HG03064 (cell line): ENCODE measurements at regions not wholly inside any gene's neighbourhood (a gene's known extent, or its start where the extent isn't known, plus 50 kb on each side); places are given as distances from the start of the nearest gene placed in this dataset.
"Not testable (repeated sequence)": the region's sequence is repeated elsewhere in the genome, so short reads cannot be mapped to it uniquely, and the experiment has no call there.

Source experiments
- ATAC-seq: cut with Tn5 transposase; IDR thresholded peaks from one replicate; pipeline ENCODE4 v1.9.1; 2021; ENCODE audit warnings: low read depth; ENCODE audit not compliant: unreplicated experiment

DNA sequence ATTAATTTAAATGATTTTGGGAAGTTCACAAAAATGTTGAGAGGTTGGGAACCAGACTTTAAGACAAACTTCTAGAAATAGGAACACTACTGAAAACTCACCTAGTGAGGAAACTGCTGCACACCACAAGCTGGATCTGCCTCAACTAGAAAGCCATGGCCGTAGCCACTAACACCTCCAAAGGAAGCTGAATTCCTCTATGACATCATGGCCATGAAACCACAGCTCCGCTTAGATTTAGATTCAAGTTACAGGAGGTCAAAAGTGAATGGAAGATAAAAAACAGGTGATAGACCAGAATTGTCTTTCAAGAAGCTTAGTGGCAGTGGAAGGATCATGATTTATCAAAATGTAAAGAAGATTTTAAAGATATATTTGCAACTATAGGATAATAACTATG is 208.8 kb upstream of the ALG10 start:
- ATAC-seq: no peak

DNA sequence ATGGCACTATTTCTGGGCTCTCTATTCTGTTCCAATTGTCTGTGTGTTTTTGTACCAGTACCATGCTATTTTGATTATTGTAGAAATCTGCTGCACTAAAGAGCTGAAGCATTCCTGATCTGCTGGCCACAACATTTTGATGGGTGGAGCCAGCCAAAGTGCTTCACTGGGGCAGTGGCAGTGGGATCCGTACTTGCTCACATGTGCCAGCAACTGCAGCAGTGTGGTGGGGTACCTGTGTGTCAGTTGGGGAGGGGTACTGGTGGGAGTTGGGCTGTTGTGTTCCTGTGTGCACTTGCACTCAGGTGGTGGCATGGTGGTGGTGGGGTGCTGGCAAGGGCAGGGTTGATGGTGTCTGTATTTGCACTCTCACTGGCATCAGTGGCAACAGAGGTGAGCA is 204.6 kb upstream of the ALG10 start:
- no peak for ATAC-seq

DNA sequence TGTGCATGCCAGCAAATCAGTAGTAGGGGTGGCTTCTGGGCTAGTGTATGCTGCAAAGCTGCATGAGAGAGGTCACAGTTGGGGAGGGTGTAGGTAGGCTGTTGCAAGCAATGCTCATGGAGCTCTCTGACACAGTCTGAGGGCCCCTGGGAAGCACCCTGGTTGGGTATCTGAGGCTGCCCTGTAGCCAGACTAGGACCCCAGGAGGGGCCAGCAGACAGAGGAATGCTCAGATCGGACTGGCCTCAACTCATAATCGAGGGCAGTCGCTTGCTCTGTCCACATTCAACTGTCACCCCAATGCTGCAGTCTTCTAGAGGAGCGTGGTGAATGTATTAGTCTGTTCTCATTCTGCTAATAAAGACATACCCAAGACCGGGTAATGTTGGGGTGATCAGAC is 204.0 kb upstream of the ALG10 start:
- no peak for ATAC-seq

DNA sequence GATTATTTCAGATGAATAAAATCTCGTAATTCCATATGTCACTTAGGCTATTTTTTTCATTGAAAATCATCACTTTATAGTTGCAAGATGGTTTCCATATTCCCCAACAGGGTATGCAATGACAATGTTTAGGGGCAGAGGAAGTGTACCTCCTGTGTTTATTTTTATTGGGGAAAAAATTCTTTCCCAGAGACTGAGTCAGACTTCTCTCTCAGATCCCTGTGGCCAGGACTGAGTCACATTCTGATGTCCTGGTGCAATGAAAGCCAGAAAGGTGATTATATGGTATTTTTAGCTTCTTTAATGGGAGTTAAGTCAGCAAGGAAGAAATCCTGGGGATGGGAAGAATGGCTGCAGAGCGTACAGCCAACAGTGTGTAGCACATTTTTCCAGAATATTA is 196.9 kb upstream of the ALG10 start:
- ATAC-seq: no peak

DNA sequence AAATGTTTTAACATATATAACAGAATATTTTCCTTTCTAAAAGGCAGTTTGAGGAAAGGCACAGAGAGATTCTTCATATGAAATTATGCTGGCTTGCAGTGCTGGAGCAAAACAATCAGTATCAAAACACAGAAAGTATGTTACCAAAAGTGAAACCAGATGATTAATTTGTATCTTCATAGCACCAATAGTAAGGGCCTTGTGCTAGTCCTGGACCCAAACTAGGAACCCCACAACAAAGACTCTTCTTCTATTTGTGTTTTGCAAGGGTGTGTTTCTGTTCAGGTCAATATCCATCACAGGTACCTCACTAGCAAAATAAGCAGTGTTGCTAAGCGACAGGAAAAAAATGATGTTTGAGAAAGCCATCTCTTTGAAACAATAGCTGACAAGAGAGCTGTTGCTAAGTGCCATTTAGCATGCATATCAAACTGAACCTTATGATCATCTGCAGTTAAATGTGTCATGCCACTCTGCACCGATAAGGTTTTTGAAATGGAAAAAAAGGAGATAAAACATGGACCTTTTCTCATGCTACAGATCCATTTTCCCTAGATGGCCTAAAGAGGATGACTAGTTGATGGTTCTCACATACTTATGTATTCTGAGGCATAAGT is 196.2 kb upstream of the ALG10 start:
- ATAC-seq: no peak

DNA sequence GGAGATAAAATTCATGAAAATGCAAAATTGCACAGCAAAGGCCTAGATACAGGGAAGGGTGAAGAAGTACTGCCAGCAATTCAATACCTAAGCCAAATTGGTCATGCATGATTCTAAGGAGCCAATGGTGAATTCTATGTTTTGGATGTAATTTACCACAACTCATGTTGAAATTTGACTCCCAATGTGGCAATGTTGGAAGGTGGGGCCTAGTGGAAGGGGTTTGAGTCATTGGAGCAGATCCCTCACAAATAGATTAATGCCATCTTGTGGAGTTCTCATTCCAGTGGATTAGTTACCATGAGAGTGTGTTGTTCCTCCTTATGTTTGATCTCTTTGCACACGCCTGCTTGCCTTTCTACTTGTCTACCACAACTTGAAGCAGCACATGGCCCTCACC is 194.0 kb upstream of the ALG10 start:
- no peak for ATAC-seq

DNA sequence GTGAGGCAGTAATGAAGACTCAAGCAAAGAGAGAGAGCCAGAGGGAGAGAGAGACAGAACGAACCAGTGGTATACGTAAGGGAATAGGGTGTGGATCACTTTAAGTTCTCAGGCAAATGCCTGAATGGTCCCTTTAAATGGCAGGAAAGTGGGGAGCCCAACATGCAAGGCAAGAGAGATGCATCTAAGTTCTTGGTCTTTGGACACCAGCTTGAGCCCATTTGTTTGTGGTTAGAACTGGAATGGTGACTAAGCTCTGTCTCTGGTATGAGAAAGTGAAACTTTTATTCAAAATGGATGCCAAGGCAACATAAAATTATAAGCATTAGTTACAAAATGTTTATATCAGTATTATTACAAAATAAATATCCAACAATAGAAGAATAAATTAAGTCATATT is 192.2 kb upstream of the ALG10 start:
- no peak for ATAC-seq

DNA sequence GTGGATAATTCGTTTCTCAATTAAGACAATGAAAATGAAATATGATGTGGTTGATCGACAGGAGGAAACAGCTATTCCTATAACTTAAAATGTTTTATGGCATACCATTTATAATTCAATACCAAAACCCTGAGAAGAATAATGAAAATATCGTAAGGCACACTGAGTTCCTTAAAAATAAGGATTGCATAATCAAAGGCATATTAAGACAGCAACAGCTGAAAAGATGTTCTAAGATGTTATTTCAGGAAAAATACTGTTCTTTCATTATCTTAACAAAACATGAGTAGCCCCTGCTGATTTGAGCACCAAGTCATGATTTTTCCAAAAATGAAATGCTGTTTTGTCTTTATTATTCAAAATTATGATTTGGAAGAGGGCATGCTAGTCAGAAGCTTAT is 189.4 kb upstream of the ALG10 start:
- ATAC-seq: no peak

DNA sequence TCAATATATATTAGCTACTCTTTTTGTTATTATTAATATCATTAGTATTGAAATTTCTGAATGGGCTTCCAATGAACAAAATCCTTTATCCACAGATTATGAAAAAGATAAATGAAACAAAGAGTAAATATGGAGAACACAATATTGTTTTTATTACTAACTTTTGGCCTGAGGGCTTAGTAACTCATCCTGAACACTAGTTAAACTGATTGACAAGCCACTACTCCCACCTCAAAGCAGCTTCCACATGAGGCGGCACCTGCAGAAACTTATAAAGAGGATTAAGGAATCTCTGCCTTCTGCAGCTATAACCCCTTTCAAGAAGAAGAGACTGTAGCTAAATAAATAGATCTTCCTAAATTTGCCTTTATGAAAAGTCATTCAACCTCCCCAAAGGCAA is 187.6 kb upstream of the ALG10 start:
- ATAC-seq: no peak

DNA sequence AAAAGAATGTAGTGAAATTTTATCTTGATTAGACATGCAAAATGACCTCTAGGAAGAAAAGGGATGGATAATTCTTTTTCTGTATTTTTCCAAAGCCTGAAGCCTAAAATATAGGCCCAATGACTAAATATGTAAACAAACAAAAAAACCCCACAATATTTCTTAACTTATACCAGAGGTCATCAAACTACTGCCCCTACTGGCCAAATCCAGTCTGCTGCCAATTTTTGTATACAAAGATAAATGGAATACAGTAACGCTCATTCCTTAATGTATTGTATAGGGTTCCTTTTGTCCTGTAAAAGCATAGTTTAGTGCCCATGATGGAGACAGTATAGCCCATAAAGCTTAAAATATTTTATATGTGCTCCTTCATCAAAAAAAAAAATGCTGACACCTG is 145.7 kb upstream of the ALG10 start:
- no peak for ATAC-seq

DNA sequence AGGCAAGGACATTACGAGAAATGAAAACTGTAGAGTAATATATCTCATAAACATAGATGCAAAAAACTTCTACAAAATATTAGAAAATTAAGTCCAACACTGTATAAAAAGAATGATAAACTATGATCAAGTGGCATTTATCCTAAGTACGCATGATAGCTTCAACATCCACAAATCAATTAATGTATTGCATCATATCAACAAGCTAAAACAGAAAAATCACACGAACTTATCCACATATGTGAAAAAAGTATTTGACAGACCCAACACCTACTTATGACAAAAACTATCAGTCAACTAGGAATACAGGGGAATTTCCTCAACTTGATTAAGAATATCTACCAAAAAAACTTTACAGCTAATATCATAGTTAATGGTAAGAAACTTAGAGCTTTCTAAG is 129.9 kb upstream of the ALG10 start:
- ATAC-seq: no peak

DNA sequence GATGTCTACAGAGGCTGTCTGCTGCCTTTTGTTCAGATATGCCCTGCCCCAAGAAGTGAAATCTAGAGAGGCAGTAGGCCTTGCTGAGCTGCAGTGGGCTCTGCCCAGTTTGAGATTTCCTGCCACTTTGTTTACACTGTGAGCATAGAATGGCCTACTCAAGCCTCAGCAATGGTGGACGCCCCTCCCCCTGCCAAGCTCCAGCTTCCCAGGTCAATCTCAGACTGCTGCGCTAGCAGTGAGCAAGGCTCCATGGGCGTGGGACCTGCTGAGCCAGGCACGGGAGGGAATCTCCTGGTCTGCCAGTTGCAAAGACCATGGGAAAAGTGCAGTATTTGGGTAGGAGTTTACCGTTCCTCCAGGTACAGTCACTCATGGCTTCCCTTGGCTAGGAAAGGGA is 101.8 kb upstream of the ALG10 start:
- ATAC-seq: not testable (repeated sequence)

DNA sequence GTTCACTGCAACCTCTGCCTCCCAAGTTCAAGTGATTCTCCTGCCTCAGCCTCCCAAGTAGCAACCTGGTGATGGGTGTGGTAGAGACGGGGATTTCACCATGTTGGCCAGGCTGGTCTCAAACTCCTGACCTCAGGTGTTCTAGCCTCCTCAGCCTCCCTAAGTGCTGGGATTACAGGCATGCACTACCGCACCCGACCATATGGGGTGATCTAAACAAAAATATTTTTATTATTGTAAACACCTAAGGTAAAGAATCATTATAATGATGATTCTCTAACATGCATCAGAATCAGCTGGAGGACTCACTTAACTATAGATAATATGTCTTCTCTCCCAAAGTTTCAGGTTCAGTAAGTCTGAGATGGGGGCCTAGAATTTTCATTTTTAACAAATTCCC is 96.2 kb upstream of the ALG10 start:
- no peak for ATAC-seq

DNA sequence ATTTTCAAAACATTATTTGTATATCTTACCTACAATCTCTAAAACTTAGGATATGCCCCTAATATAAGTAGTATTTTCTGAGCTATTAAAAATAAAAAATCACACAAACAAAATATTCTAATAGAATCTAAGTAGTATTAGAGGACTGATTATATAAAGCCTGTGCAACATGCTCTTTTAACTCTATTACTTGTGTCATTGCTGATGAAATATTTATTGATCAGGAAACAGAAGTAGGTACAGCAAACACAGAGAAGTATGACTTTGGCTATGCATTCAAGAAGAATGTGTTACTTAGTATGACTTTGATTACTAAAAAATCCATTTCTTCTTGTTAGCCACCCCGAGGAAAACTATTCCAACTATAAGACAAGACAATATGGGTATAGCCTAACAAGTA is 84.6 kb upstream of the ALG10 start:
- ATAC-seq: not testable (repeated sequence)

DNA sequence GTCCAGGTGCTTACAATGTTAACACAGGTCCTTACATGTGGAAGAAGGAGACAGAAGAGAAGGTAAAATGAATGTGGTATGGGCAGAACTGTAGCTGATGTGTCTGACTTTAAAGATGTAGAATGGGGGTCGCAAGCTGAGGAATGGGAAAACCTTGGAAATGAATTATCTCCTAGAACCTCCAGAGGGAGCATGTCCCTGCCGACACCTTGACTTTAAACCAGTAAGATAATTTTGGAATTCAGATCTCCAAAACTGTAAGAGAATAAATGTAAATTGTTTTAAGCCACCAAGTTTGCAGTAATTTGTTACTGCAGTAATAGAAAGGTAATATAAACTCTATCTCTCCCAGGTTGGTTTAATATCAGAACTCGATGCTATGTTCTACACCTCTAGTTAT is 80.1 kb upstream of the ALG10 start:
- ATAC-seq: no peak

DNA sequence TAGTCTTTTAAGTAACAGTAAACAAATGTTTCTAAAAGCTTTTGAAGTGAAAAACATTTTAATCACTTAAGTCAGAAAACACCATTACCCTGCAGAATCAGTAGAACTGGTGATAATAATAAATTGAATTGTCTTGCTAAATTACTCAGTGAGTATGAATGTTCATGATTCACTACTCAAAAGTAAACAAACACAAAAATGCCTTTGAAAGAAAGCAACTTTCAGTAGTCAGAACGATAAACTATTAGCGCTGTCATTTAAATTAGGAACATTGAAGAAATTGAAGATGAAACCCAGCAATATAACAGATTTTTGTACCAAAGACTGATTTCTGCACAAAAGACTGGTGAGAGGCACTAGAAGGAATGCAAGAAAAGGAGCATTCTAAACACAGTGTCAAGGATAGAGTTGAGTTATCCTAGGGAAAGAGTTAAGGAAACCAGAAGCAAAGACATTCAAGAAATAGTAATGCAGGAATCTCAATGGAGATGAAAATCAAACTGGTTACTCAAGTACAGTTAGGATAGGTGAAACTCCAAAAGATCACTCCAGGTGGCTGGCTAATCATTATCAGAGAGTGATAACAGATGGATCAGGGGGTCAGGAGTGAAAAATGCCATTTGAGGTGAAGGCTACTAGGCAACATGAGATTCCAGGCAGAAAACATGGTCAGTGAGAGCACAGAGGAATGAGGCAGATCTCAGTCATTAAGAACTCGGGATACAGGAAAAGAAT is 77.4 kb upstream of the ALG10 start:
- no peak for ATAC-seq

DNA sequence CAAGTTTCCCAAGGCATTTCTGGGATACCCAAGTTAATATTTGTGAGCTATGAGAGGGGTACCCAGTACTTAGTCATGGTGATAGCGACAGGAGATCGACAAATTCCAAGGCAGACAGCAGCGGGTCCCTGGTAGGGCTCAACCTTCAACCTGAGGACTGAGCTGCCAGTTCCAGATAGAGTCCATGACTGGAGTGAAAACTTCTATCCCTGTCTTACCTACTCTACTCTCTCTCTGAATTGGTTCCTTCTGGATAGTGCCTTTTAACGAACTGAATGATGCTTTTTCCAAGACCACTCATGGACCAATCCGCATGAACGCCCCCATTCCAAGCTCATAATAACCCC is 76.9 kb upstream of the ALG10 start:
- ATAC-seq: no peak

DNA sequence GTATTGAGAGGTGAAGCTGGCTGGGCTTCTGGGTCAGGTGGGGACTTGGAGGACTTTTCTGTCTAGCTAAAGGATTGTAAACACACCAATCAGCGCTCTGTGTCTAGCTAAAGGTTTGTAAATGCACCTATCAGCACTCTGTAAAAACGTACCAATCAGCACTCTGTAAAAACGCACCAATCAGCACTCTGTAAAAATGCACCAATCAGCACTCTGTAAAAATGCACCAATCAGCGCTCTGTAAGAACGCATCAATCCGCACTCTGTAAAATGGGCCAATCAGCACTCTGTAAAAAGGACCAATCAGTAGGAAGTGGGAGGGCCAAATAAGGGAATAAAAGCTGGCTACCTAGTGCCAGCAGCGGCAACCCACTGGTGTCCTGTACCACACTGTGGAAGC is 56.1 kb upstream of the ALG10 start:
- not testable (repeated sequence) for ATAC-seq

DNA sequence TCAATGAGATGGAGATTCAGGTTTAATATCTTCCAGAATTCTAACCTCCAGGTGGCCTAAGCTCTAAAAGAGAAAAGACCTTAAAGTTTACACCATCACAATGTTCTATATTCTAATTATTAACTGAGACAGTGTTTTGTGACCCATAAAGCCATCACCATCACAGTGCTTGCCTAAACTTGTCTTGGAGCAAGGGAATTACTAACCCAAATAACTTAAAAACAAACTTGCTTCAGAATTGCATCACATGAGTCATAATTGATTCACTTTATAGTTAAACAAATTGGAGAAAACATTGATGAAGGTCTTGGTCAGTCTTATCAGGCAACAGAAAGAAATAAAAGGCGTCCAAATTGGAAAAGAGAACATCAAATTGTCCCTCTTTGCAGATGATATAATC is 54.5 kb upstream of the ALG10 start:
- no peak for ATAC-seq
